HG03097 (cell line): ENCODE measurements at regions not wholly inside any gene's neighbourhood (a gene's known extent, or its start where the extent isn't known, plus 50 kb on each side); places are given as distances from the start of the nearest gene placed in this dataset.

ENCODE experiments used
- ATAC-seq: cut with Tn5 transposase; IDR thresholded peaks from one replicate; pipeline ENCODE4 v1.9.1; 2021; ENCODE audit not compliant: unreplicated experiment, low FRiP score

GRCh38 chr2:64196963-64197362 is 52.7 kb upstream of the PELI1 start:
- no peak for ATAC-seq

- ATAC-seq, result no peak
Observed at GRCh38 chr2:64201151-64201550, 56.9 kb upstream of the PELI1 start.

GRCh38 chr2:64202206-64202845 is 58.1 kb upstream of the PELI1 start:
- no peak for ATAC-seq

GRCh38 chr2:64203131-64203857 is 59.1 kb upstream of the PELI1 start:
- ATAC-seq, result no peak

GRCh38 chr2:64203858-64204632 is 59.8 kb upstream of the PELI1 start:
- peak; percentile 63 for ATAC-seq

- ATAC-seq, result no peak
Observed at GRCh38 chr2:64204703-64205102, 60.5 kb upstream of the PELI1 start.

- ATAC-seq, result no peak
Observed at GRCh38 chr2:64205415-64205814, 61.2 kb upstream of the PELI1 start.

- ATAC-seq, result no peak
Observed at GRCh38 chr2:64207573-64207972, 63.4 kb upstream of the PELI1 start.

GRCh38 chr2:64210816-64211215 is 66.6 kb upstream of the PELI1 start:
- ATAC-seq, result no peak

GRCh38 chr2:64211276-64211921 is 67.2 kb upstream of the PELI1 start:
- ATAC-seq, result no peak

GRCh38 chr2:64212346-64212745 is 68.1 kb upstream of the PELI1 start:
- no peak for ATAC-seq

- peak; percentile 31 for ATAC-seq
Observed at GRCh38 chr2:64212801-64213321, 68.6 kb upstream of the PELI1 start.

- ATAC-seq, result peak; percentile 38
Observed at GRCh38 chr2:64213532-64214275, 69.5 kb upstream of the PELI1 start.

- peak; percentile 53 for ATAC-seq
Observed at GRCh38 chr2:64214281-64215115, 70.3 kb upstream of the PELI1 start.

GRCh38 chr2:64217198-64217869 is 73.1 kb upstream of the PELI1 start:
- no peak for ATAC-seq

- no peak for ATAC-seq
Observed at GRCh38 chr2:64218137-64218802, 74.0 kb upstream of the PELI1 start.

GRCh38 chr2:64219149-64219548 is 74.9 kb upstream of the PELI1 start:
- no peak for ATAC-seq

- ATAC-seq, result no peak
Observed at GRCh38 chr2:64220265-64220664, 76.0 kb upstream of the PELI1 start.
